ENCODE measurements at regions not wholly inside any gene's neighbourhood (a gene's known extent, or its start where the extent isn't known, plus 50 kb on each side); places are given as distances from the start of the nearest gene placed in this dataset.

GRCh38 chr20:57061051-57061900 is 205.2 kb downstream of the BMP7 start:
- peak; percentile 72 for DNase-seq (ENCODE audit: extremely low spot score)
- ChIA-PET CTCF (interaction anchor here (0.6 to 1.4 kb wide), 8 partner anchors 10 to 718 kb away, joined by 3 to 6 read pairs (median 3); no protein-coding TSS in a partner anchor), POLR2A (no interaction called here)
- TF ChIP-seq PKNOX1 (IDR thresholded peaks at IDR 0.05) (no peak), ARNT (IDR thresholded peaks at IDR 0.05) (no peak), ZNF384 (IDR thresholded peaks at IDR 0.05) (no peak), TARDBP (IDR thresholded peaks at IDR 0.05) (no peak), ELF4 (IDR thresholded peaks at IDR 0.05) (no peak), FOXA1 (IDR thresholded peaks at IDR 0.05) (no peak), SUZ12 (IDR thresholded peaks at IDR 0.05) (no peak)

GRCh38 chr20:57062241-57062640 is 204.2 kb downstream of the BMP7 start:
- CTCF ChIA-PET, result interaction anchor here (0.6 kb wide), 1 partner anchor 432 kb away, joined by 3 read pairs; no protein-coding TSS in a partner anchor

GRCh38 chr20:57062696-57063270 is 203.7 kb downstream of the BMP7 start:
- ChIA-PET POLR2A (no interaction called here), CTCF (interaction anchor here (0.6 kb wide), 1 partner anchor 353 kb away, joined by 4 read pairs; no protein-coding TSS in a partner anchor)
- TF ChIP-seq ELF4 (IDR thresholded peaks at IDR 0.05) (no peak), CTBP1 (IDR thresholded peaks at IDR 0.05; ENCODE audit: borderline replicate concordance) (no peak), L3MBTL2 (conservative IDR thresholded peaks at IDR 0.05) (no peak), FOXM1 (IDR thresholded peaks at IDR 0.05; ENCODE audit: borderline replicate concordance) (no peak), SP1 (IDR thresholded peaks at IDR 0.05) (no peak), ZNF384 (IDR thresholded peaks at IDR 0.05) (no peak), HDGF (IDR thresholded peaks at IDR 0.05; ENCODE audit: borderline replicate concordance) (no peak), TARDBP (IDR thresholded peaks at IDR 0.05) (no peak), SUZ12 (IDR thresholded peaks at IDR 0.05) (no peak), ARNT (IDR thresholded peaks at IDR 0.05) (no peak), FOXK2 (IDR thresholded peaks at IDR 0.05) (no peak), PKNOX1 (IDR thresholded peaks at IDR 0.05) (no peak), FOXA1 (IDR thresholded peaks at IDR 0.05) (no peak), NFRKB (IDR thresholded peaks at IDR 0.05) (no peak), BHLHE40 (IDR thresholded peaks at IDR 0.05; ENCODE audit: borderline replicate concordance) (no peak), LEF1 (IDR thresholded peaks at IDR 0.05; ENCODE audit: borderline replicate concordance) (no peak)
- no peak for DNase-seq (ENCODE audit: extremely low spot score)

More at GRCh38 chr20:57062241-57062640, 204.2 kb downstream of the BMP7 start:
- TF ChIP-seq ZNF384 (IDR thresholded peaks at IDR 0.05) (no peak), BHLHE40 (IDR thresholded peaks at IDR 0.05; ENCODE audit: borderline replicate concordance) (no peak), TARDBP (IDR thresholded peaks at IDR 0.05) (no peak), HDGF (IDR thresholded peaks at IDR 0.05; ENCODE audit: borderline replicate concordance) (no peak), SP1 (IDR thresholded peaks at IDR 0.05) (no peak), FOXA1 (IDR thresholded peaks at IDR 0.05) (no peak), CTBP1 (IDR thresholded peaks at IDR 0.05; ENCODE audit: borderline replicate concordance) (no peak), SUZ12 (IDR thresholded peaks at IDR 0.05) (no peak), LEF1 (IDR thresholded peaks at IDR 0.05; ENCODE audit: borderline replicate concordance) (no peak)
- POLR2A ChIA-PET, result no interaction called here
- DNase-seq (ENCODE audit: extremely low spot score), result no peak

- no peak for DNase-seq (ENCODE audit: extremely low spot score)
- POLR2A ChIA-PET, result no interaction called here
- CTCF ChIA-PET, result no interaction called here
- no peak for TF ChIP-seq SP1 (IDR thresholded peaks at IDR 0.05)
- no peak for TF ChIP-seq LEF1 (IDR thresholded peaks at IDR 0.05; ENCODE audit: borderline replicate concordance)
- TF ChIP-seq BHLHE40 (IDR thresholded peaks at IDR 0.05; ENCODE audit: borderline replicate concordance), result no peak
- no peak for TF ChIP-seq TARDBP (IDR thresholded peaks at IDR 0.05)
- no peak for TF ChIP-seq CTBP1 (IDR thresholded peaks at IDR 0.05; ENCODE audit: borderline replicate concordance)
- TF ChIP-seq ZNF384 (IDR thresholded peaks at IDR 0.05), result no peak
These were observed 201.6 kb downstream of the BMP7 start for GRCh38 chr20:57064836-57065235.

GRCh38 chr20:57065646-57066045 is 200.8 kb downstream of the BMP7 start:
- DNase-seq (ENCODE audit: extremely low spot score), result no peak
- ChIA-PET POLR2A (no interaction called here), CTCF (interaction anchor here (0.9 kb wide), 1 partner anchor 26 kb away, joined by 3 read pairs; no protein-coding TSS in a partner anchor)
- TF ChIP-seq CTBP1 (IDR thresholded peaks at IDR 0.05; ENCODE audit: borderline replicate concordance) (no peak), TARDBP (IDR thresholded peaks at IDR 0.05) (no peak), L3MBTL2 (conservative IDR thresholded peaks at IDR 0.05) (no peak), NFRKB (IDR thresholded peaks at IDR 0.05) (no peak), BHLHE40 (IDR thresholded peaks at IDR 0.05; ENCODE audit: borderline replicate concordance) (no peak), HDGF (IDR thresholded peaks at IDR 0.05; ENCODE audit: borderline replicate concordance) (no peak), ELF4 (IDR thresholded peaks at IDR 0.05) (no peak)

GRCh38 chr20:57066126-57066900 is 200.1 kb downstream of the BMP7 start:
- TF ChIP-seq SP1 (IDR thresholded peaks at IDR 0.05), result no peak
- no peak for TF ChIP-seq FOXM1 (IDR thresholded peaks at IDR 0.05; ENCODE audit: borderline replicate concordance)
- TF ChIP-seq ELF4 (IDR thresholded peaks at IDR 0.05), result no peak
- TF ChIP-seq FOXA1 (IDR thresholded peaks at IDR 0.05), result no peak
- TF ChIP-seq ARNT (IDR thresholded peaks at IDR 0.05), result no peak
- POLR2A ChIA-PET, result no interaction called here
- CTCF ChIA-PET, result interaction anchor here (0.9 kb wide), 1 partner anchor 26 kb away, joined by 3 read pairs; no protein-coding TSS in a partner anchor
- no peak for DNase-seq (ENCODE audit: extremely low spot score)

All from HEK293T (cell line).